Gastrocnemius medialis (tissue), 4 donors: ENCODE measurements at regions not wholly inside any gene's neighbourhood (a gene's known extent, or its start where the extent isn't known, plus 50 kb on each side); places are given as distances from the start of the nearest gene placed in this dataset.

Experiments used
- ATAC-seq, 2 donors: fragments of 150-250 bp; one replicate each; pipeline ENCODE4 v1.9.1; 2016
- DNase-seq, 2 donors: peaks; one replicate each; pipeline ENCODE4 v3.0.0-alpha.2; 2019
- H3K27ac ChIP-seq, 4 donors: fragments of 200-600 bp; sonication (generic); 1 replicate in 1 of 4; 2 replicates in 3 of 4; pipeline ENCODE4 v1.5.1; 2016 to 2018; ENCODE audit warnings: mild to moderate bottlenecking in 2 of 4, moderate library complexity in 1 of 4
- H3K27me3 ChIP-seq, 3 donors: fragments of 200-600 bp; sonication (generic) in 2 of 3; 1 replicate in 1 of 3; 2 replicates in 2 of 3; pipeline versions ENCODE4 v1.5.1 to v1.6.0; 2016 to 2019; ENCODE audit warnings: mild to moderate bottlenecking in 1 of 3, moderate library complexity in 1 of 3
- H3K36me3 ChIP-seq, 2 donors: fragments of 200-600 bp; sonication (generic) in 1 of 2; one replicate each; pipeline ENCODE4 v1.5.1; 2017 to 2018
- H3K4me1 ChIP-seq, 2 donors: fragments of 200-600 bp; sonication (generic) in 1 of 2; one replicate each; pipeline ENCODE4 v1.5.1; 2016 to 2017; ENCODE audit warnings: mild to moderate bottlenecking in 2 of 2
- H3K4me3 ChIP-seq, 4 donors: fragments of 200-600 bp; sonication (generic) in 3 of 4; 1 replicate in 1 of 4; 2 replicates in 3 of 4; pipeline ENCODE4 v1.5.1; 2016 to 2019; ENCODE audit warnings: mild to moderate bottlenecking in 2 of 4
- H3K9me3 ChIP-seq, 3 donors: fragments of 200-600 bp; sonication (generic) in 2 of 3; 1 replicate in 1 of 3; 2 replicates in 2 of 3; pipeline ENCODE4 v1.5.1; 2016 to 2019
- CTCF ChIP-seq, 5 experiments: fragments of 450-650 bp in 3 of 5; fragments of 200-600 bp in 2 of 5; sonication (generic) in 2 of 5; IDR thresholded peaks in 4 of 5; conservative IDR thresholded peaks in 1 of 5; 1 replicate in 4 of 5; 2 replicates in 1 of 5; pipeline ENCODE4 v1.5.1; 2016 to 2019; ENCODE audit warnings: antibody characterized with exemption in 5 of 5, mild to moderate bottlenecking in 3 of 5, moderate library complexity in 3 of 5
- POLR2A ChIP-seq, 2 donors: fragments of 450-650 bp; IDR thresholded peaks; one replicate each; pipeline ENCODE4 v1.6.1; 2017; ENCODE audit warnings: antibody characterized with exemption in 2 of 2, mild to moderate bottlenecking in 2 of 2, moderate library complexity in 2 of 2
- in situ Hi-C, 4 donors: fragments of 200-750 bp; cut with MboI; loops; one replicate each; pipeline versions ENCODE4 v1.15.0 to v1.8.0; 2017; ENCODE audit warnings: low sequenced_read_pairs in 4 of 4
- intact Hi-C: fragments of 100-400 bp; cut with DNase I; formaldehyde crosslinking; loops from one replicate; pipeline ENCODE4 v1.15.1; 2023; ENCODE audit warnings: low total_unique reads

- TF ChIP-seq POLR2A (IDR thresholded peaks at IDR 0.05), result no peak
- TF ChIP-seq CTCF (IDR thresholded peaks at IDR 0.05 in 4 of 5, conservative IDR thresholded peaks at IDR 0.05 in 1 of 5), result no peak
- H3K27ac ChIP-seq, result no peak overlapping the region
- no peak for DNase-seq
- no peaks in the 10 kb centered on the region for H3K27me3 ChIP-seq
- H3K4me3 ChIP-seq, result no peak overlapping the region
- in situ Hi-C loops (no loop called here), intact Hi-C loops (no loop called here)
- no peaks in the 10 kb centered on the region for H3K4me1 ChIP-seq
- ATAC-seq, result no peak
- H3K36me3 ChIP-seq, result no peaks in the 10 kb centered on the region
- H3K9me3 ChIP-seq, result no peaks in the 10 kb centered on the region
Measured at GRCh38 chr14:54121466-54122027, 164.9 kb upstream of the BMP4 start.

- no peaks in the 10 kb centered on the region for H3K4me1 ChIP-seq
- in situ Hi-C loops, result no loop called here
- ATAC-seq, result no peak
- no peak overlapping the region for H3K4me3 ChIP-seq
- no peaks in the 10 kb centered on the region for H3K27me3 ChIP-seq
- DNase-seq, result no peak
- TF ChIP-seq CTCF (IDR thresholded peaks at IDR 0.05 in 4 of 5, conservative IDR thresholded peaks at IDR 0.05 in 1 of 5) (no peak), POLR2A (IDR thresholded peaks at IDR 0.05) (no peak)
- no peaks in the 10 kb centered on the region for H3K9me3 ChIP-seq
- H3K27ac ChIP-seq, result no peak overlapping the region
- no peaks in the 10 kb centered on the region for H3K36me3 ChIP-seq
- intact Hi-C loops, result no loop called here
Measured at GRCh38 chr14:54123841-54124240, 167.2 kb upstream of the BMP4 start.

GRCh38 chr14:54125109-54125508, 168.5 kb upstream of the BMP4 start:
- no peaks in the 10 kb centered on the region for H3K27me3 ChIP-seq
- no peaks in the 10 kb centered on the region for H3K36me3 ChIP-seq
- intact Hi-C loops, result no loop called here
- no peak overlapping the region for H3K4me3 ChIP-seq
- TF ChIP-seq CTCF (IDR thresholded peaks at IDR 0.05 in 4 of 5, conservative IDR thresholded peaks at IDR 0.05 in 1 of 5), result no peak
- no peak for TF ChIP-seq POLR2A (IDR thresholded peaks at IDR 0.05)
- in situ Hi-C loops, result no loop called here
- ATAC-seq (no peak), DNase-seq (no peak)
- H3K4me1 ChIP-seq, result no peaks in the 10 kb centered on the region
- H3K27ac ChIP-seq, result no peak overlapping the region
- no peaks in the 10 kb centered on the region for H3K9me3 ChIP-seq

- no peak for ATAC-seq
- no peak overlapping the region for H3K27ac ChIP-seq
- H3K4me3 ChIP-seq, result no peak overlapping the region
- H3K9me3 ChIP-seq, result no peaks in the 10 kb centered on the region
- in situ Hi-C loops (no loop called here), intact Hi-C loops (no loop called here)
- no peak for DNase-seq
- H3K36me3 ChIP-seq, result no peaks in the 10 kb centered on the region
- no peaks in the 10 kb centered on the region for H3K27me3 ChIP-seq
- H3K4me1 ChIP-seq, result no peaks in the 10 kb centered on the region
- TF ChIP-seq POLR2A (IDR thresholded peaks at IDR 0.05) (no peak), CTCF (IDR thresholded peaks at IDR 0.05 in 4 of 5, conservative IDR thresholded peaks at IDR 0.05 in 1 of 5) (no peak)
Measured at GRCh38 chr14:54126947-54127346, 170.3 kb upstream of the BMP4 start.

- Histone ChIP-seq H3K27ac (no peak overlapping the region), H3K4me1 (no peaks in the 10 kb centered on the region), H3K4me3 (no peak overlapping the region), H3K9me3 (no peaks in the 10 kb centered on the region), H3K36me3 (no peaks in the 10 kb centered on the region), H3K27me3 (no peaks in the 10 kb centered on the region)
- TF ChIP-seq CTCF (IDR thresholded peaks at IDR 0.05 in 4 of 5, conservative IDR thresholded peaks at IDR 0.05 in 1 of 5) (no peak), POLR2A (IDR thresholded peaks at IDR 0.05) (no peak)
- in situ Hi-C loops (no loop called here), intact Hi-C loops (no loop called here)
- DNase-seq (no peak), ATAC-seq (no peak)
Measured at GRCh38 chr14:54127526-54127925, 170.9 kb upstream of the BMP4 start.
